ENCODE measurements at regions not wholly inside any gene's neighbourhood (a gene's known extent, or its start where the extent isn't known, plus 50 kb on each side); places are given as distances from the start of the nearest gene placed in this dataset.
"Not testable (repeated sequence)": the region's sequence is repeated elsewhere in the genome, so short reads cannot be mapped to it uniquely, and the experiment has no call there.

GRCh38 chr9:103277240-103277639 lies 282.1 kb downstream of the CYLC2 start:
- no peak overlapping the region for H3K27ac Mint-ChIP-seq
- H3K4me3 Mint-ChIP-seq = no peak overlapping the region
- CTCF ChIA-PET = no interaction called here
- peaks cover 2% of the 10 kb centered on the region for H3K9me3 Mint-ChIP-seq (ENCODE audit: low read depth)
- no peak for DNase-seq
- no peaks in the 10 kb centered on the region for H3K36me3 Mint-ChIP-seq
- H3K4me1 Mint-ChIP-seq = no peaks in the 10 kb centered on the region
- no peaks in the 10 kb centered on the region for H3K27me3 Mint-ChIP-seq
- no peak for ATAC-seq

- Mint-ChIP-seq H3K27ac (no peak overlapping the region), H3K4me1 (no peaks in the 10 kb centered on the region), H3K27me3 (no peaks in the 10 kb centered on the region), H3K9me3 (ENCODE audit: low read depth) (no peaks in the 10 kb centered on the region), H3K4me3 (no peak overlapping the region), H3K36me3 (no peaks in the 10 kb centered on the region)
- CTCF ChIA-PET = no interaction called here
- no peak for ATAC-seq
- no peak for DNase-seq
Observed at GRCh38 chr9:103281126-103281525, 286.0 kb downstream of the CYLC2 start.

GRCh38 chr9:103287361-103287760 lies 292.2 kb downstream of the CYLC2 start:
- no peaks in the 10 kb centered on the region for H3K36me3 Mint-ChIP-seq
- CTCF ChIA-PET = no interaction called here

GRCh38 chr9:103296189-103296588 lies 301.1 kb downstream of the CYLC2 start:
- DNase-seq (no peak), ATAC-seq (no peak)
- no peaks in the 10 kb centered on the region for H3K27me3 Mint-ChIP-seq
- CTCF ChIA-PET = no interaction called here
- no peaks in the 10 kb centered on the region for H3K36me3 Mint-ChIP-seq
- no peak overlapping the region for H3K27ac Mint-ChIP-seq
- no peaks in the 10 kb centered on the region for H3K4me1 Mint-ChIP-seq
- no peak overlapping the region for H3K4me3 Mint-ChIP-seq
- H3K9me3 Mint-ChIP-seq (ENCODE audit: low read depth) = peaks cover 2% of the 10 kb centered on the region

More at GRCh38 chr9:103287361-103287760, 292.2 kb downstream of the CYLC2 start:
- H3K4me1 Mint-ChIP-seq = no peaks in the 10 kb centered on the region
- no peak overlapping the region for H3K27ac Mint-ChIP-seq
- H3K9me3 Mint-ChIP-seq (ENCODE audit: low read depth) = peaks cover 4% of the 10 kb centered on the region
- no peaks in the 10 kb centered on the region for H3K27me3 Mint-ChIP-seq
- H3K4me3 Mint-ChIP-seq = no peak overlapping the region
- no peak for DNase-seq
- no peak for ATAC-seq

- no peak for DNase-seq
- no peaks in the 10 kb centered on the region for H3K4me1 Mint-ChIP-seq
- H3K36me3 Mint-ChIP-seq = no peaks in the 10 kb centered on the region
- no peak overlapping the region for H3K4me3 Mint-ChIP-seq
- no peaks in the 10 kb centered on the region for H3K9me3 Mint-ChIP-seq (ENCODE audit: low read depth)
- no peak overlapping the region for H3K27ac Mint-ChIP-seq
- ATAC-seq = no peak
- CTCF ChIA-PET = no interaction called here
- H3K27me3 Mint-ChIP-seq = no peaks in the 10 kb centered on the region
Observed at GRCh38 chr9:103301051-103301450, 305.9 kb downstream of the CYLC2 start.

- Mint-ChIP-seq H3K9me3 (ENCODE audit: low read depth) (peaks cover 4% of the 10 kb centered on the region), H3K36me3 (no peaks in the 10 kb centered on the region), H3K4me1 (no peaks in the 10 kb centered on the region), H3K4me3 (no peak overlapping the region), H3K27me3 (no peaks in the 10 kb centered on the region), H3K27ac (no peak overlapping the region)
- CTCF ChIA-PET = no interaction called here
- no peak for ATAC-seq
- DNase-seq = no peak
Observed at GRCh38 chr9:103304797-103305196, 309.7 kb downstream of the CYLC2 start.

GRCh38 chr9:103319979-103320378 lies 324.8 kb downstream of the CYLC2 start:
- no peak overlapping the region for H3K27ac Mint-ChIP-seq
- no peaks in the 10 kb centered on the region for H3K4me1 Mint-ChIP-seq
- ATAC-seq (no peak), DNase-seq (no peak)
- no peaks in the 10 kb centered on the region for H3K27me3 Mint-ChIP-seq
- H3K36me3 Mint-ChIP-seq = no peaks in the 10 kb centered on the region
- H3K4me3 Mint-ChIP-seq = no peak overlapping the region
- peaks cover 2% of the 10 kb centered on the region for H3K9me3 Mint-ChIP-seq (ENCODE audit: low read depth)
- CTCF ChIA-PET = no interaction called here

- H3K27ac Mint-ChIP-seq = no peak overlapping the region
- no peaks in the 10 kb centered on the region for H3K27me3 Mint-ChIP-seq
- DNase-seq (no peak), ATAC-seq (no peak)
- CTCF ChIA-PET = no interaction called here
- H3K9me3 Mint-ChIP-seq (ENCODE audit: low read depth) = peaks cover under 1% of the 10 kb centered on the region
- H3K36me3 Mint-ChIP-seq = no peaks in the 10 kb centered on the region
- H3K4me3 Mint-ChIP-seq = no peak overlapping the region
- no peaks in the 10 kb centered on the region for H3K4me1 Mint-ChIP-seq
Observed at GRCh38 chr9:103323699-103324098, 328.6 kb downstream of the CYLC2 start.

GRCh38 chr9:103335461-103335860 lies 340.3 kb downstream of the CYLC2 start:
- no peaks in the 10 kb centered on the region for H3K27me3 Mint-ChIP-seq
- H3K4me1 Mint-ChIP-seq = no peaks in the 10 kb centered on the region
- CTCF ChIA-PET = no interaction called here
- DNase-seq (no peak), ATAC-seq (no peak)
- no peaks in the 10 kb centered on the region for H3K36me3 Mint-ChIP-seq
- H3K27ac Mint-ChIP-seq = no peak overlapping the region
- H3K4me3 Mint-ChIP-seq = no peak overlapping the region
- no peaks in the 10 kb centered on the region for H3K9me3 Mint-ChIP-seq (ENCODE audit: low read depth)

- CTCF ChIA-PET = no interaction called here
Observed at GRCh38 chr9:103355000-103355399, 359.9 kb downstream of the CYLC2 start.

GRCh38 chr9:103357980-103358379 lies 362.8 kb downstream of the CYLC2 start:
- H3K4me1 Mint-ChIP-seq, H3K4me3 Mint-ChIP-seq, H3K27ac Mint-ChIP-seq, DNase-seq, H3K27me3 Mint-ChIP-seq, H3K36me3 Mint-ChIP-seq, ATAC-seq, CTCF ChIA-PET: not testable (repeated sequence)
- H3K9me3 Mint-ChIP-seq (ENCODE audit: low read depth) = peaks cover 11% of the 10 kb centered on the region

More at GRCh38 chr9:103355000-103355399, 359.9 kb downstream of the CYLC2 start:
- no peak for ATAC-seq
- no peak overlapping the region for H3K4me3 Mint-ChIP-seq
- H3K9me3 Mint-ChIP-seq (ENCODE audit: low read depth) = peaks cover 10% of the 10 kb centered on the region
- no peak for DNase-seq
- no peak overlapping the region for H3K27ac Mint-ChIP-seq
- H3K27me3 Mint-ChIP-seq = no peaks in the 10 kb centered on the region
- no peaks in the 10 kb centered on the region for H3K36me3 Mint-ChIP-seq
- H3K4me1 Mint-ChIP-seq = no peaks in the 10 kb centered on the region

GRCh38 chr9:103361906-103362305 lies 366.8 kb downstream of the CYLC2 start:
- Mint-ChIP-seq H3K4me1 (no peaks in the 10 kb centered on the region), H3K36me3 (no peaks in the 10 kb centered on the region), H3K9me3 (ENCODE audit: low read depth) (peaks cover 4% of the 10 kb centered on the region), H3K27ac (no peak overlapping the region), H3K4me3 (no peak overlapping the region), H3K27me3 (no peaks in the 10 kb centered on the region)
- no peak for DNase-seq
- CTCF ChIA-PET = no interaction called here
- ATAC-seq = no peak

- no peak overlapping the region for H3K27ac Mint-ChIP-seq
- peaks cover 4% of the 10 kb centered on the region for H3K9me3 Mint-ChIP-seq (ENCODE audit: low read depth)
- no peaks in the 10 kb centered on the region for H3K27me3 Mint-ChIP-seq
- no peaks in the 10 kb centered on the region for H3K4me1 Mint-ChIP-seq
- ATAC-seq (no peak), DNase-seq (no peak)
- CTCF ChIA-PET = no interaction called here
- H3K4me3 Mint-ChIP-seq = no peak overlapping the region
- no peaks in the 10 kb centered on the region for H3K36me3 Mint-ChIP-seq
Observed at GRCh38 chr9:103362986-103363385, 367.9 kb downstream of the CYLC2 start.

- DNase-seq (no peak), ATAC-seq (no peak)
- Mint-ChIP-seq H3K27ac (no peak overlapping the region), H3K27me3 (no peaks in the 10 kb centered on the region), H3K9me3 (ENCODE audit: low read depth) (peaks cover 3% of the 10 kb centered on the region), H3K4me1 (no peaks in the 10 kb centered on the region), H3K36me3 (no peaks in the 10 kb centered on the region), H3K4me3 (no peak overlapping the region)
- CTCF ChIA-PET = no interaction called here
Observed at GRCh38 chr9:103364753-103365152, 369.6 kb downstream of the CYLC2 start.

- ATAC-seq (no peak), DNase-seq (no peak)
- H3K27ac Mint-ChIP-seq = no peak overlapping the region
- H3K36me3 Mint-ChIP-seq = no peaks in the 10 kb centered on the region
- H3K9me3 Mint-ChIP-seq (ENCODE audit: low read depth) = peaks cover 5% of the 10 kb centered on the region
- CTCF ChIA-PET = no interaction called here
- H3K4me3 Mint-ChIP-seq = no peak overlapping the region
- H3K4me1 Mint-ChIP-seq = no peaks in the 10 kb centered on the region
- no peaks in the 10 kb centered on the region for H3K27me3 Mint-ChIP-seq
Observed at GRCh38 chr9:103371152-103371551, 376.0 kb downstream of the CYLC2 start.

Data from activated CD8-positive, alpha-beta memory T cell treated with anti-CD3 and anti-CD28 coated beads, Interleukin-2, amount 10 ng/mL, durations not matched to agents 7 days and 5 days (primary cell).